SK-N-SH treated with all-trans-retinoic acid at 6 μM for 48 hours (cell line): ENCODE measurements at regions not wholly inside any gene's neighbourhood (a gene's known extent, or its start where the extent isn't known, plus 50 kb on each side); places are given as distances from the start of the nearest gene placed in this dataset.
"Not testable (repeated sequence)": the region's sequence is repeated elsewhere in the genome, so short reads cannot be mapped to it uniquely, and the experiment has no call there.

Source experiments
- ATAC-seq: fragments of 200-7000 bp; cut with Tn5 transposase; 3 replicates; pipeline ENCODE4 v1.9.1; 2020; ENCODE audit warnings: mild to moderate bottlenecking, moderate library complexity
- ARNTL ChIP-seq: fragments of 450-650 bp; formaldehyde crosslinking; IDR thresholded peaks from 2 replicates; pipeline ENCODE4 v1.5.0; 2020; ENCODE audit warnings: low read depth, mild to moderate bottlenecking, moderate library complexity, borderline replicate concordance
- BACH2 ChIP-seq: fragments of 250-450 bp; sonication (Bioruptor Pico); IDR thresholded peaks from 2 replicates; pipeline ENCODE4 v1.9.0; 2021; ENCODE audit warnings: mild to moderate bottlenecking, borderline replicate concordance
- CSDC2 ChIP-seq: fragments of 250-450 bp; sonication (Bioruptor Pico); IDR thresholded peaks from 2 replicates; pipeline ENCODE4 v1.5.0; 2020; ENCODE audit warnings: mild to moderate bottlenecking, moderate library complexity
- ESRRG ChIP-seq: fragments of 250-450 bp; sonication (Bioruptor Pico); IDR thresholded peaks from 2 replicates; pipeline ENCODE4 v1.6.1; 2021; ENCODE audit warnings: mild to moderate bottlenecking
- ISL1 ChIP-seq: fragments of 250-450 bp; sonication (Bioruptor Pico); IDR thresholded peaks from 2 replicates; pipeline ENCODE4 v2.1.2; 2022; ENCODE audit warnings: mild to moderate bottlenecking, moderate library complexity
- OSR1 ChIP-seq: fragments of 250-450 bp; sonication (Bioruptor Pico); IDR thresholded peaks from 2 replicates; pipeline ENCODE4 v1.8.0; 2022; ENCODE audit warnings: moderate library complexity, mild to moderate bottlenecking, inconsistent platforms
- PPARA ChIP-seq: fragments of 250-450 bp; sonication (Bioruptor Pico); IDR thresholded peaks from 2 replicates; pipeline ENCODE4 v1.5.0; 2020; ENCODE audit warnings: mild to moderate bottlenecking, borderline replicate concordance
- RARB ChIP-seq: fragments of 250-450 bp; sonication (Bioruptor Pico); IDR thresholded peaks from 2 replicates; pipeline ENCODE4 v1.8.0; 2021; ENCODE audit warnings: mild to moderate bottlenecking, moderate library complexity
- SNAI2 ChIP-seq: fragments of 250-450 bp; sonication (Bioruptor Pico); IDR thresholded peaks from 2 replicates; pipeline ENCODE4 v1.5.0; 2020; ENCODE audit warnings: mild to moderate bottlenecking, moderate library complexity
- TCF4 ChIP-seq: fragments of 250-450 bp; sonication (Bioruptor Pico); IDR thresholded peaks from 2 replicates; pipeline ENCODE4 v1.8.0; 2021; ENCODE audit warnings: mild to moderate bottlenecking, moderate library complexity, borderline replicate concordance
- TOX ChIP-seq: fragments of 250-450 bp; sonication (Bioruptor Pico); IDR thresholded peaks from 2 replicates; pipeline ENCODE4 v1.8.0; 2021; ENCODE audit warnings: mild to moderate bottlenecking, moderate library complexity, borderline replicate concordance
- ZFP30 ChIP-seq: fragments of 450-650 bp; formaldehyde crosslinking; IDR thresholded peaks from 2 replicates; pipeline ENCODE4 v1.5.0; 2022; ENCODE audit warnings: mild to moderate bottlenecking, moderate library complexity
- ZNF70 ChIP-seq: fragments of 450-650 bp; formaldehyde crosslinking; IDR thresholded peaks from 2 replicates; pipeline ENCODE4 v1.5.0; 2020; ENCODE audit warnings: mild to moderate bottlenecking, moderate library complexity
- ZNF8 ChIP-seq: fragments of 450-650 bp; formaldehyde crosslinking; IDR thresholded peaks from 2 replicates; pipeline ENCODE4 v1.5.0; 2020; ENCODE audit warnings: mild to moderate bottlenecking, moderate library complexity
- TF ChIP-seq, protein P1 (sequence below): fragments of 250-450 bp; sonication (Bioruptor Pico); IDR thresholded peaks from 2 replicates; pipeline ENCODE4 v1.5.1; 2020; ENCODE audit warnings: low read depth, mild to moderate bottlenecking, moderate library complexity
- TF ChIP-seq, protein P2 (sequence below): fragments of 250-450 bp; sonication (Bioruptor Pico); IDR thresholded peaks from 2 replicates; pipeline ENCODE4 v1.8.0; 2020; ENCODE audit warnings: mild to moderate bottlenecking, moderate library complexity, borderline replicate concordance
- TF ChIP-seq, protein P3 (sequence below): fragments of 250-450 bp; sonication (Bioruptor Pico); IDR thresholded peaks from 2 replicates; pipeline ENCODE4 v1.5.1; 2021; ENCODE audit warnings: mild to moderate bottlenecking, moderate library complexity
- TF ChIP-seq, protein P4 (sequence below): fragments of 250-450 bp; sonication (Bioruptor Pico); IDR thresholded peaks from 2 replicates; pipeline ENCODE4 v1.8.0; 2021; ENCODE audit warnings: low read depth, mild to moderate bottlenecking, moderate library complexity, borderline replicate concordance

DNA sequence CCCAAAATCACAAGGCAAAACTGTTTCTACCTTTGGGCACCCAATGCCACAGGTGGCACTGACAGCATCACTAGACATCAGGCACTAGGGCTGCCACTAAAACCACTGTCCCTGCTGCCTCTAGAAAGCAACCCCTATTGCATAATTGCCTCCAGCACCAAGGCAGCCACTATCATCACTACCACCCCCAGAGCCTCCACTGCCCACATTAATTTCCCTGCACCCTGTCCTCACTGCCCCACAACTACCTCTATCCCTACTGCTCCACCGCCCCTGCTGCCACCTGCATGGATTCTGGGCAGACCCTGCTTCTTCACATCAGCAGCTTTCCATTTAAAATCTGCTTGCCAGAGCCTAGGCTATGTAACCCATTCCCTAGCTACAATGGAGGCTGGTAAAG is 68.6 kb upstream of the CACHD1 start (continued):
- TF ChIP-seq TCF4 (CRISPR knock-in tag) = no peak
- TF ChIP-seq CSDC2 (CRISPR knock-in tag) = no peak
- TF ChIP-seq OSR1 (CRISPR knock-in tag) = no peak

DNA sequence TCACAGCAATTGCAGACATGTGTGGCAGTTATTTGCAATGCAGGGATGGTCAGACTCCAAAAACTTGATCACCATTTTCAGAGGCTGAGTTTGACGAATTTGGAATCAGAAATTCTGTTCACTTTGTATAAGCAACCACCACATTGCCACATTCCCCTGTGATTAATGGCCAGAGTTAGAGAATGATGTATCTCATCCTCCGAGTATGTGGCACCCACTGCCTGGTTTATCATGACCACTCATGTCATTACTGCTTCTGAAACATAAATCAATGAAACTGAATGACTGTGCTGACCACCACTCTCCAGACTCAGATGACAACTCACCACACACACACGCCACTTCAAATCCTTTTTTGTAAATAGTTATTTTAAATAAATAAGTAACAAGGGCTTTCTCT is 66.6 kb upstream of the CACHD1 start:
- ATAC-seq = no peak; the same call in 2 of the 3 replicates

DNA sequence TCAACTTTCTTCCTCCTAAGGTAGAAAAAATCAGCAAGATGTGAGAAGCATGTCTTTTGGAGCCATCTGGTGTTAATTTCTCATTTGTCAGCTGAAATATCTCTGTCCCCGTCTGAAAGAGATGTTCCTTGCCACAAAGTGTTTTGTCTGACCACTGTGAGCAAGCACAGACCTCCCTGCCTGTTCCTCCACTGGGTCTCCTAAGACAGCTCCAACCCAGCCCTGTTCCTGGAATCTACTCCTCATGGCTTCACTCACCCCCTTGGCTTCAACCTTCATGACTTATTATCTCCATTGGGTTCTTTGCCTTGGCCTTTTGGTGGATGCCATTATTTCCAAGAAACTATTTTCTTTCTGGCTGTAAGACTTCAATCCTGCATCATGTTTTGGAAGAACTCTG is 65.7 kb upstream of the CACHD1 start:
- TF ChIP-seq PPARA (CRISPR knock-in tag) (no peak), BACH2 (CRISPR knock-in tag) (no peak), TOX (CRISPR knock-in tag) (no peak)
- ATAC-seq = peak; percentile 41; the same call in 1 of the 3 replicates

More for the DNA sequence above, 66.6 kb upstream of the CACHD1 start:
- TF ChIP-seq TOX (CRISPR knock-in tag) (no peak), ISL1 (CRISPR knock-in tag) (peak; percentile 55), ESRRG (CRISPR knock-in tag) (no peak), RARB (no peak), CSDC2 (CRISPR knock-in tag) (no peak)
- TF ChIP-seq, protein P1, sequence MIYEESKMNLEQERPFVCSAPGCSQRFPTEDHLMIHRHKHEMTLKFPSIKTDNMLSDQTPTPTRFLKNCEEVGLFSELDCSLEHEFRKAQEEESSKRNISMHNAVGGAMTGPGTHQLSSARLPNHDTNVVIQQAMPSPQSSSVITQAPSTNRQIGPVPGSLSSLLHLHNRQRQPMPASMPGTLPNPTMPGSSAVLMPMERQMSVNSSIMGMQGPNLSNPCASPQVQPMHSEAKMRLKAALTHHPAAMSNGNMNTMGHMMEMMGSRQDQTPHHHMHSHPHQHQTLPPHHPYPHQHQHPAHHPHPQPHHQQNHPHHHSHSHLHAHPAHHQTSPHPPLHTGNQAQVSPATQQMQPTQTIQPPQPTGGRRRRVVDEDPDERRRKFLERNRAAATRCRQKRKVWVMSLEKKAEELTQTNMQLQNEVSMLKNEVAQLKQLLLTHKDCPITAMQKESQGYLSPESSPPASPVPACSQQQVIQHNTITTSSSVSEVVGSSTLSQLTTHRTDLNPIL (CRISPR knock-in tag) = peak; percentile 42; the same call in 1 of the 2 replicates

DNA sequence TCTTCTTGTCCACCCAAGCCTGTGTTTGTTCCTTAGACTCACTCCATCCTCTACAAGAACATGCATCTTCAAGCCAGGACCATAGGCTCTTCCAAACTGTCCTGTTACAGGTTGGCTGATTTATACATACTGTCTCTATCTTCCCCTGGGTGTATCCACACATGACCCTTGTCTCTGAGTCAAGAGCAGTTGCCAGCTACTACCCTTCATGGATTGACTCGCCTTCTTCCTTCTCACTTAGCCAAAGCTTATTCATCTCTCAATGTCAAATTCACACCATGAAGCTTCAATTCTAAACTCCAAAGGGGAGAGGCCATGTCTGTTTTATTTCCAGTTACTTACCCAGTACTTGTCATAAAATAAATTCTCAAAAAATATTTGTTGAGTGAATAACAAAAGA is 64.1 kb upstream of the CACHD1 start:
- ATAC-seq = no peak

DNA sequence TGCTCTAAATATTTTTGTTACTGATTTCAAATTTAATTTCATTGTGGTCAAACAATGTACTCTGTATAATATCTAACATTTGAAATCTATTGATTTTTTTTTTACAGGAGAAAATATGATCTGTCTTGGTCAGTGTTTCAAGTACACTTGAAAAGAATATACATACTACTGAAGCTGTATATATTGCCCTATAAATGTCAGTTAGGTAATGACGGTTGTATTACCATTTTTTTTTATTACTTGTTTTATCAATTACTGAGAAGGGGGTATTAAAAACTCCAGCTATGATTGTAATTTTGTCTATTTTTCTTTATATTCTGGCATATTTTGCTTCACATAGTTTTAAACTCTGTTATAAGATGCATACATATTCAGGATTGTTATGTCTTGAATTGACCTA is 59.7 kb upstream of the CACHD1 start:
- TF ChIP-seq, protein P1 (CRISPR knock-in tag) = no peak
- TF ChIP-seq, protein P2, sequence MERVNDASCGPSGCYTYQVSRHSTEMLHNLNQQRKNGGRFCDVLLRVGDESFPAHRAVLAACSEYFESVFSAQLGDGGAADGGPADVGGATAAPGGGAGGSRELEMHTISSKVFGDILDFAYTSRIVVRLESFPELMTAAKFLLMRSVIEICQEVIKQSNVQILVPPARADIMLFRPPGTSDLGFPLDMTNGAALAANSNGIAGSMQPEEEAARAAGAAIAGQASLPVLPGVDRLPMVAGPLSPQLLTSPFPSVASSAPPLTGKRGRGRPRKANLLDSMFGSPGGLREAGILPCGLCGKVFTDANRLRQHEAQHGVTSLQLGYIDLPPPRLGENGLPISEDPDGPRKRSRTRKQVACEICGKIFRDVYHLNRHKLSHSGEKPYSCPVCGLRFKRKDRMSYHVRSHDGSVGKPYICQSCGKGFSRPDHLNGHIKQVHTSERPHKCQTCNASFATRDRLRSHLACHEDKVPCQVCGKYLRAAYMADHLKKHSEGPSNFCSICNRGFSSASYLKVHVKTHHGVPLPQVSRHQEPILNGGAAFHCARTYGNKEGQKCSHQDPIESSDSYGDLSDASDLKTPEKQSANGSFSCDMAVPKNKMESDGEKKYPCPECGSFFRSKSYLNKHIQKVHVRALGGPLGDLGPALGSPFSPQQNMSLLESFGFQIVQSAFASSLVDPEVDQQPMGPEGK (CRISPR knock-in tag) = no peak
- TF ChIP-seq, protein P3, sequence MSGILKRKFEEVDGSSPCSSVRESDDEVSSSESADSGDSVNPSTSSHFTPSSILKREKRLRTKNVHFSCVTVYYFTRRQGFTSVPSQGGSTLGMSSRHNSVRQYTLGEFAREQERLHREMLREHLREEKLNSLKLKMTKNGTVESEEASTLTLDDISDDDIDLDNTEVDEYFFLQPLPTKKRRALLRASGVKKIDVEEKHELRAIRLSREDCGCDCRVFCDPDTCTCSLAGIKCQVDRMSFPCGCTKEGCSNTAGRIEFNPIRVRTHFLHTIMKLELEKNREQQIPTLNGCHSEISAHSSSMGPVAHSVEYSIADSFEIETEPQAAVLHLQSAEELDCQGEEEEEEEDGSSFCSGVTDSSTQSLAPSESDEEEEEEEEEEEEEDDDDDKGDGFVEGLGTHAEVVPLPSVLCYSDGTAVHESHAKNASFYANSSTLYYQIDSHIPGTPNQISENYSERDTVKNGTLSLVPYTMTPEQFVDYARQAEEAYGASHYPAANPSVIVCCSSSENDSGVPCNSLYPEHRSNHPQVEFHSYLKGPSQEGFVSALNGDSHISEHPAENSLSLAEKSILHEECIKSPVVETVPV = no peak
- no peak for TF ChIP-seq ZNF8 (CRISPR knock-in tag)
- TF ChIP-seq ARNTL (CRISPR knock-in tag) = no peak
- no peak for TF ChIP-seq BACH2 (CRISPR knock-in tag)
- no peak for TF ChIP-seq SNAI2 (CRISPR knock-in tag)
- no peak for TF ChIP-seq ZFP30 (CRISPR knock-in tag)
- no peak for ATAC-seq

More for the DNA sequence above, 64.1 kb upstream of the CACHD1 start:
- no peak for TF ChIP-seq CSDC2 (CRISPR knock-in tag)
- no peak for TF ChIP-seq ISL1 (CRISPR knock-in tag)
- no peak for TF ChIP-seq TOX (CRISPR knock-in tag)
- TF ChIP-seq, protein P4, sequence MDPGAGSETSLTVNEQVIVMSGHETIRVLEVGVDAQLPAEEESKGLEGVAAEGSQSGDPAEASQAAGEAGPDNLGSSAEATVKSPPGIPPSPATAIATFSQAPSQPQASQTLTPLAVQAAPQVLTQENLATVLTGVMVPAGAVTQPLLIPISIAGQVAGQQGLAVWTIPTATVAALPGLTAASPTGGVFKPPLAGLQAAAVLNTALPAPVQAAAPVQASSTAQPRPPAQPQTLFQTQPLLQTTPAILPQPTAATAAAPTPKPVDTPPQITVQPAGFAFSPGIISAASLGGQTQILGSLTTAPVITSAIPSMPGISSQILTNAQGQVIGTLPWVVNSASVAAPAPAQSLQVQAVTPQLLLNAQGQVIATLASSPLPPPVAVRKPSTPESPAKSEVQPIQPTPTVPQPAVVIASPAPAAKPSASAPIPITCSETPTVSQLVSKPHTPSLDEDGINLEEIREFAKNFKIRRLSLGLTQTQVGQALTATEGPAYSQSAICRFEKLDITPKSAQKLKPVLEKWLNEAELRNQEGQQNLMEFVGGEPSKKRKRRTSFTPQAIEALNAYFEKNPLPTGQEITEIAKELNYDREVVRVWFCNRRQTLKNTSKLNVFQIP = no peak
- TF ChIP-seq ZNF70 (CRISPR knock-in tag) = no peak

DNA sequence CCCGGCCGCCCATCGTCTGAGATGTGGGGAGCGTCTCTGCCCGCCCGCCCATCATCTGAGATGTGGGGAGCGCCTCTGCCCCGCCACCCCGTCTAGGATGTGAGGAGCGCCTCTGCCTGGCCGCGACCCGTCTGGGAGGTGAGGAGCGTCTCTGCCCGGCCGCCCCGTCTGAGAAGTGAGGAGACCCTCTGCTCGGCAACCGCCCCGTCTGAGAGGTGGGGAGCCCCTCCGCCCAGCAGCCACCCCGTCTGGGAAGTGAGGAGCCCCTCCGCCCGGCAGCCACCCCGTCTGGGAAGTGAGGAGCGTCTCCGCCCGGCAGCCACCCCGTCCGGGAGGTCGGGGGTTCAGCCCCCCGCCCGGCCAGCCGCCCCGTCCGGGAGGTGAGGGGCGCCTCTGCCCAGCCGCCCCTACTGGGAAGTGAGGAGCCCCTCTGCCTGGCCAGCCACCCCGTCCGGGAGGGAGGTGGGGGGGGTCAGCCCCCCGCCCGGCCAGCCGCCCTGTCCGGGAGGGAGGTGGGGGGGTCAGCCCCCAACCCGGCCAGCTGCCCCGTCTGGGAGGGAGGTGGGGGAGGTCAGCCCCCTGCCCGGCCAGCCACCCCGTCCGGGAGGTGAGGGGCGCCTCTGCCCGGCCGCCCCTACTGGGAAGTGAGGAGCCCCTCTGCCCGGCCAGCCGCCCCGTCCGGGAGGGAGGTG is 54.9 kb upstream of the CACHD1 start:
- ATAC-seq = not testable (repeated sequence)
